Left lobe of liver (tissue), 2 donors: ENCODE measurements at regions not wholly inside any gene's neighbourhood (a gene's known extent, or its start where the extent isn't known, plus 50 kb on each side); places are given as distances from the start of the nearest gene placed in this dataset.
A peak's percentile ranks its signal among the peaks of the same experiment; 100 is the strongest.
"Not testable (repeated sequence)": the region's sequence is repeated elsewhere in the genome, so short reads cannot be mapped to it uniquely, and the experiment has no call there.

ENCODE experiments used
- ATAC-seq: fragments of 200-7000 bp; cut with Tn5 transposase; one replicate; pipeline ENCODE4 v1.9.1; 2020; ENCODE audit warnings: mild to moderate bottlenecking, moderate library complexity
- DNase-seq: peaks from one replicate; pipeline ENCODE4 v3.0.0-alpha.2; 2020; ENCODE audit warnings: low spot score
- donor health status: DM: no; HTN: no; CAD: no; lungs with moderate emphysema.
- donor health status: DM: no; HTN: yes; CAD: no.

DNA sequence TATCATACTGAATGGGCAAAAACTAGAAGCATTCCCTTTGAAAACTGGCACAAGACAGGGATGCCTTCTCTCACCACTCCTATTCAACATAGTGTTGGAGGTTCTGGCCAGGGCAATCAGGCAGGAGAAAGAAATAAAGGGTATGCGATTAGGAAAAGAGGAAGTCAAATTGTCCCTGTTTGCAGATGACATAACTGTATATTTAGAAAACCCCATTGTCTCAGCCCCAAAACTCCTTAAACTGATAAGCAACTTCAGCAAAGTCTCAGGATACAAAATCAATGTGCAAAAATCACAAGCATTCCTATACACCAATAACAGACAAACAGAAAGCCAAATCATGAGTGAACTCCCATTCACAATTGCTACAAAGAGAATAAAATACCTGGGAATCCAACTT, 52.5 kb upstream of the CCDC71L start:
- not testable (repeated sequence) for ATAC-seq, DNase-seq

- not testable (repeated sequence) for DNase-seq
These were observed 53.9 kb upstream of the CCDC71L start for GRCh38 chr7:106714590-106715442.

DNA sequence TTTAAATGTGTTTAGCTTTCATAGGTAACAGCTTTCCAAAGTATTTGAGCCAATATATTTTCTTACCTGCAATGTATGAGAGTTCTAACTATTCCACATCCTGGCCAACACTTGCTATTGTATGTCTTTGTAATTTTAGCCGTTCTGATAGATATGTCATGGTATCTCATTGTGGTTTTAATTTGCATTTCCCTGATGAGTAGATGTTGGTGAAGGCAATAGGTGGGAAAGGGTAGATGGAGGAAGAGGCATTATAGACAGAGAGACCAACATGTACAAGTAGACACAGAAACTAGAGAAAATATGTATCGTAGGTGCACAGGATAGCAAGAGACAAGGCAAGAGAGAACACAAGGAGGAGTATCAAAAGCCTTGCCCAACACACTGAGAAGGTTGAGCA, 54.8 kb upstream of the CCDC71L start:
- DNase-seq (no peak), ATAC-seq (no peak)

More at GRCh38 chr7:106714590-106715442, 53.9 kb upstream of the CCDC71L start:
- ATAC-seq = not testable (repeated sequence)

DNA sequence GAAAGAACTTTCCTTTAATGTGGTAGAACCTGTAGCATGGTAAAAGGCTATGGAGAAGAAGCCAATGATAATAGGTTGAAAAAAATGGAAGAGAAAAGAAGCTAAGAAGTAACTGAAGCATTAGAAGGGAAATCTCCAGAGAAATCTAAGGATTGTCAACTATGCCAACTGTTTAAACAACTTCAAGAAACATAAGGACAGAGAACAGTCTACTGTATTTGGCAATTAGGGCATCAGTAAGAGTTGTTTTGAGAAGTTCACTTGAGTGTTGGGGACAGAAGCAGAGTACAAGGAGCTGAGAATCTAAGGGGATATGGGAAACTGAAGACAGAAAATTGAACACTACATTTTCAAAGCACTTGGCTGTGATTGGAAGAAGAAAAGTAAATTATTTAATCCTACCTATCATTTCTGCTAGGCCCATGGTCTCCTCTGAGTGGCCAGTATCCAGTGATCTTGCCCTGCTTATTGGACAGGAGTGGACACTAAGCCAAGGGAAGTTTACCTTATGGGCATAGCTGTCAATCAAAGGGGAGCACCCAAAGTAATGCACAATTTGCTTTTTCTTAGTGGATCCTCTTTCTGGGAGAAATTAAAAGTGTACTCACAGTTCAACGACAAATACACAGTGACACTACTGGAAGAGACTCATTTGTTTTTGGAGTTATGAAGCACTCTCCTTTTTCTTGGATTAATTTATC, 56.4 kb upstream of the CCDC71L start:
- ATAC-seq (no peak), DNase-seq (no peak)

- DNase-seq = no peak
- no peak for ATAC-seq
These were observed 57.3 kb upstream of the CCDC71L start for GRCh38 chr7:106717955-106718871.

DNA sequence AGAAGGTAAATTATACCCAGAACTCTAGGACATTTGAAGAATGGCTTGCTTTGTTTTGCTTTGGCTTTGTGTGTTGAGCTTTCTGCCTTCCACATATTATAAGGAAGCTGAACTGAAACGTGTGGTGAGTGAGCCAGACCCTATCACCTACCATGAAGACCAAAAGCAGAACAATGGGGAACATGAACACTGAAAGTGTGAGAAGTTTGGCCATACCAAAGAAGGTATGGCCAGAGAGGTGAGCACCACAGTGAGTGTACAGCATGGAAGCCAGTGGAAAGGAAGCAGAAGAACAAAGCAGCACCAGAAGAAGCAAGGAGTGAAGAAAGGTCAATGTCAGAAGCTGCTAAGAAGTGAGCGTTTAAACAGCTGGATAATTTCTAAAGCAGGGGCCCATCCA, 59.7 kb upstream of the CCDC71L start:
- DNase-seq (no peak), ATAC-seq (no peak)

DNA sequence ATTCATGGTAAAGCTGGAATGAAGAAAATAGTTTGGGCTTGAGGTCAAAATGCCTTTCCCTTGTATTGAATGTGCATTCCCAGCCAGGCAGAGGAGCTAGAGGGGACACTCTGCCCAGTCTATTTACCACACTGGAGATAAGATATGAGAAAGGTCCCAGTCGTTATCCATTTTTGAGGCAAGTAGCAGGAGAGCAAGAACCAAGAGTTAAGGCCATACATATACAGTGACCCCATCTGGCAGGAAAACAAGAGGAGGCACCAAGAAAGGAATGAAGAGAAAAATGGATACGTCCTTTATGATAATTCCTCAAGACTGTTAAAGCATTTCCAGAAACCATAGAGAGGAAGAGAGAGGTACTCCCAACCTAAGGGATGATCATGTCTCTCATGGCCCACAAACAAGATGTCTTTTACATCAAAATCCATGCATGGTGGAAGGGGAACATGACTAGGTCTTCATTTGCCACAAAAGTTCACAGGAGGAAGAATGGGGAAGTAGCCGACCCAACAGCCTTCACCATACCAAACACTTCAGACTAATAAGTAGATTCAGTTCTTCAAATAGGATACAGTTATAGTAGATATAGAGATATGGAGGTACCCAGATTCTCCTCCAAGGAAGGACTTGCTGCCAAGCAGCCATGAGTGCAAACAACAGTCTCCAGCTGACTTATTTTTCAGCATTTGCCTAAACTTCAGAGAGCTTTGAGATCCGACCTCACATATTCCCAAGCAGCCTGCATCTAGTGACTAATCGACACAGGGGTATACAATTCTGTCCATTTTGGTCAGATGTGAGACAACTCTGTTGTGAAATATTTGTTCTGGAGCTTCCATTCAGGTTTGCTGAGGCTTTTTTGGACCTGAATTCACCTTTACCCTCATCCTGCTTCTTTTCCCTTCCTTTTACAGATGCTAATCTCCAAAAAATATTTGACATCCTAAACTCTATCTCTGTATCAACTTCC, 61.1 kb upstream of the CCDC71L start:
- ATAC-seq = no peak
- no peak for DNase-seq

DNA sequence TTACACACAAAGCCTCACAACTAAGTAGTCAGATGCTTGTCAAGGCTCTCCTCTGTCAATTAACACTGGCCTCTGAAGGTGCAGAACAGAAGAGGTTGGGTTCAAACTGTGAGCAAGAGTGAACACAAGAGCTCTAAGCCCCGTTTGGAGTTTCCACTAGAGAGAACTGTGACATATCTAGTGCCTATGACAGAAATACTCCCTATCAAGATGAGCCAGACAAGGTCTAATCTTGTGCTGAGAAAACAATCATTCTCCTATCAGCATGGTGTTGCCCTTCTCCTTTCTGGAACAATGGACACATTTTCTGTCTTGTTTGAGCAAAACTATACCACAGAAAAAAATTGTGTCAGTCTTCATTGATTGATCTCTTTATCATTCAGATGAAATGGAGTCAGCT, 62.4 kb upstream of the CCDC71L start:
- no peak for DNase-seq
- ATAC-seq = no peak

- DNase-seq = no peak
- no peak for ATAC-seq
These were observed 68.9 kb upstream of the CCDC71L start for GRCh38 chr7:106729720-106730385.

DNA sequence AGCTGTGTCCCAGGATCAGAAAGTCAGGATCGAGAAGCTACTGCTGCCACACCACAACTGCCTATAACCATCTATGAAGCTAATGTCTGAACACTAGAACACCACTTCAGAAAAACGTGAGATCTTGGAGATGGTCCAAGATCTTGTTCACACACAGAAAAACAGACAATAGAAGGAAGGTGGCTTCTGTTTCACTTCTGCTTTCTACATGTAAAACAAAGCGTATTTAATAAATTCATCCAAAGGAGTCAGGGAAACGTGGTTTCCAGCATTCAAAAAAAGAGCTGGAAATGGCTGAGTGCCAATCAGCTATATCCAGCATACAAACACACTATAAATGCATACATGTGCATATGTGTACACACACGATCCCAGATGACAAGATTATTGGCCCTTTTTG, 70.2 kb upstream of the CCDC71L start:
- ATAC-seq (peak; percentile 27), DNase-seq (no peak)

DNA sequence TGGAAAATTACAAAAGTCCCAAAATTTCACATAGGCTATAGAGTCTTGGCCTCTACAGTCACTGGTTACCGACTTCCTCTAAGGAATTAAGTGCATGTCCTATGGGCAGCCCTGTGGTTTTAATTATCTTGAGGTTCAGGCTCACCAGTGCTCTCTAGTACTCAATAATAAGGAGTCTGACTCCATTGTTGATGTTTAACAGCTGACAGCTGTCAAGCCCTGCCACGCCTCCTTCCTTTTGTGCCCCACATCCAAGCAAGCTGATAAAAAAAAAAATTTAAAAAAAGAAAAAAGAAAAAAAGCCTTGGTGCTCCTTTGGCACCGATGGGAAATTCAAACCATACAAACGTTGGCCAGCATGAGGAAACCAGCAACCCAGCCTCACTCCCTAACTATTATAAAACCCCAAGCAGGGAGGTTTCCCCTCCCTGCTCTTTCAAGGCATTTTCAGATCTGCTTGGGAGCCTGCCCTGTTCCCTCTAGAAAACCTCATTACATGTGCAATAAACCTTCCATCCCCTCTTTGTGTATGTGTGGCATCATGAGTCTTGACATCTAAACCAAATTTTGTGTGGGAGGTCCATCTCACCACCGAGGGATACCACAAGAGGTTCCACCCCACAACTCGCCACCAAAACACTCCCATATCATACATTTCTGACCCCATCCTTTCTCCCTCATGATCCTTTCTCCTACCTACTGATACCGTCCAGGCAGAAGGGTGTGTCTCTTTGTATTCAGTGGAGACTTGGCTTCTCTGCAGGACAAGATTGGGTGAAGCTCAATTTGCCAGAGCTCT, 70.9 kb upstream of the CCDC71L start:
- ATAC-seq = no peak
- DNase-seq = no peak

GRCh38 chr7:106735637-106736036, 74.7 kb upstream of the CCDC71L start:
- ATAC-seq = no peak
- DNase-seq = no peak

DNA sequence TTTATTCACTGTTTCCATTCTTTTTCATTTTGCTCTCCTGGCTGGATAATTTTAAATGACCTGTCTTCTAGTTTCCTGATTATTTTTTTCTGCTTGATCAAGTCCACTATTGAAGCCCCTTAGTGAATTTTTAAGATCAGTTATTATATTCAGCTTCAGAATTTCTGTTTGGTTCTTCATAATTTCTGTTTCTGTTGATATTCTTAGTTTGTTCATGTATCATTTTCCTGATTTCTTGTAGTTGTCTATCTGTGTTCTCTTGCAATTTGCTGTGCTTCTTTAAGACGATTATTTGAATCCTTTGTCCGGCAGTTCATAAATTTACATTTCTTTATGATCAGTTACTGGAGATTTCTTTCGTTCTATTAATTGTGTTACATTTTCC, 75.2 kb upstream of the CCDC71L start:
- no peak for DNase-seq
- no peak for ATAC-seq

GRCh38 chr7:106736508-106737201, 75.7 kb upstream of the CCDC71L start:
- ATAC-seq = peak; percentile 99
- peak; percentile 50 for DNase-seq

DNA sequence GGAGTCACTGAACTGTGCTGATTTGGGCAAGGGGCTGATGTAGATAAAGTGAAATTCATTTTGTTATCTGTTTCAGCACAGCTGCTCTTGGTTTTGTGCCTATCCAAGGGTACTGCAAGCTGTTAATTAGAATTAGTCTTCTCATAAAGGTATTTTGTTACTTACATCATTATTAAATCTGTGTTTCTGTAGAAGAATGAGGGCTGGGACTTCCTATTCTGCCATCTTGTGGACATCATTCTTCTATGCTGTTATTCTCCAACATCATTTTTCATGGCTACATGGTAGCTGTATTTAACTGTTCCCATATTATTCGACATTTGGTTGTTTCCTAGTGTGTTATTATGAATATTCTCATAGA, 76.2 kb upstream of the CCDC71L start:
- DNase-seq (no peak), ATAC-seq (peak; percentile 76)

DNA sequence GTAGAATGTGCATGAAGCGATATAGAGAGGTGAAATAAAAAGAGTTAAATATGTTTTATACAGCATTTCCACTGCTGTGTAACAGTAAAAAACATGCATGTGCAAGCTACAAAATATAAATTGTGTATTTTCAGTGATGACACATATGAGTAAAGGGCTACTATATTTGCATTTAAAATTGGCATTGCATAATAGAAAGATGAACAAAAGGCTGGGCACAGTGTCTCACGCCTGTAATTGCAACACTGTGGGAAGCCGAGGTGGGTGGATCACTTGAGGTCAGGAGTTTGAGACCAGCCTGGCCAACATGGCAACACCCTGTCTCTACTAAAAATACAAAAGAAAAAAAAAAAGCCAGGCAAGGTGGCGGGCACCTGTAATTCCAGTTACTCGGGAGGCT, 79.8 kb upstream of the CCDC71L start:
- DNase-seq = no peak
- ATAC-seq = no peak

GRCh38 chr7:106744563-106745091, 83.7 kb upstream of the CCDC71L start:
- ATAC-seq (no peak), DNase-seq (no peak)

DNA sequence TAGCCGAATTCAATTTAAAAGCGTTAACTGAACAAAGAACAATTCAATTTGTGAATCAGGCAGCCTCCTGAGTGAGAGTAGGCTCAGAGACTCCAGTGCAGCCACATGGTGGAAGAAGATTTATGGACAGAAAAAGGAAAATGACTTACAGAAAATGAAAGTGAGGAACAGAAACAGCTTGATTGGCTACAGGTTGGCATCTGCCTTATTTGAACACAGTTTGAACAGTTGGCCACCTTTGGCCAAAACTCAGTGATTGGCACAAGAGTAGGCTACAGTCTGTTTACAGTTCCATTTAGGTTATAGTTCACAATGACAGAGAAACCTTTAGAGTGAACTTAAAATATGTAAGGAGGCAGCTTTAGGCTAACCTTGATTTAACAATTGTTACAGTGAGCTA, 86.3 kb upstream of the CCDC71L start:
- ATAC-seq (peak; percentile 86), DNase-seq (peak; percentile 74)
